Right lobe of liver (tissue), 6 donors: ENCODE measurements at regions not wholly inside any gene's neighbourhood (a gene's known extent, or its start where the extent isn't known, plus 50 kb on each side); places are given as distances from the start of the nearest gene placed in this dataset.

Experiments
- ATAC-seq, 4 donors: fragments of 200-7000 bp; cut with Tn5 transposase; one replicate each; pipeline ENCODE4 v1.9.1; 2020; ENCODE audit warnings: mild to moderate bottlenecking in 4 of 4, moderate library complexity in 4 of 4
- DNase-seq, 3 donors: peaks; one replicate each; pipeline ENCODE4 v3.0.0-alpha.2; 2020
- H3K27ac ChIP-seq, 3 donors: fragments of 200-600 bp; one replicate each; pipeline ENCODE4 v1.8.0; 2022
- H3K27me3 ChIP-seq, 2 donors: fragments of 200-600 bp; one replicate each; pipeline ENCODE4 v1.8.0; 2022
- H3K36me3 ChIP-seq, 4 donors: fragments of 200-600 bp; sonication (generic) in 1 of 4; one replicate each; pipeline versions ENCODE4 v1.5.1 to v1.8.0; 2017 to 2022; ENCODE audit warnings: control low read depth in 1 of 4
- H3K4me1 ChIP-seq, 4 donors: fragments of 200-600 bp; sonication (generic) in 1 of 4; one replicate each; pipeline versions ENCODE4 v1.5.1 to v1.8.0; 2017 to 2022; ENCODE audit warnings: control low read depth in 1 of 4
- H3K4me3 ChIP-seq, 3 donors: fragments of 200-600 bp; one replicate each; pipeline ENCODE4 v1.8.0; 2022
- H3K9me3 ChIP-seq, 4 donors: fragments of 200-600 bp; sonication (generic) in 1 of 4; one replicate each; pipeline versions ENCODE4 v1.5.1 to v1.8.0; 2017 to 2022; ENCODE audit warnings: control low read depth in 1 of 4
- CTCF ChIP-seq, 4 donors: fragments of 200-600 bp in 3 of 4; fragments of 450-650 bp in 1 of 4; IDR thresholded peaks; one replicate each; pipeline versions ENCODE4 v1.5.1 to v1.8.0; 2016 to 2022; ENCODE audit warnings: antibody characterized with exemption in 4 of 4, mild to moderate bottlenecking in 2 of 4
- POLR2A ChIP-seq: fragments of 450-650 bp; IDR thresholded peaks from one replicate; pipeline ENCODE4 v1.6.1; 2017; ENCODE audit warnings: antibody characterized with exemption, mild to moderate bottlenecking
- WGBS: methylation state at CpG from one replicate; pipeline ENCODE4 v1.1.6; 2018; ENCODE audit warnings: low coverage, low lambda C conversion rate; ENCODE audit not compliant: insufficient coverage; ENCODE audit errors: missing lambda C conversion rate; 5-methylcytosine and 5-hydroxymethylcytosine counted together
- intact Hi-C, 2 donors: fragments of 100-400 bp; cut with DNase I; formaldehyde crosslinking; loops; one replicate each; pipeline versions ENCODE4 v1.11.2 to v1.14.1; 2022
- donor health status: DM: no; HTN: yes; CAD: no.
- donor health status: DM: no; HTN: no; CAD: no.
- donor health status: DM: no; HTN: no; CAD: no.
- donor health status: DM: no; HTN: yes; CAD: no.
- donor health status: DM: no; HTN: yes; CAD: no.

- intact Hi-C loops, result no loop called here
Measured at GRCh38 chr21:28725396-28725795, 267.3 kb downstream of the LTN1 start.

GRCh38 chr21:28723646-28724045, 269.0 kb downstream of the LTN1 start:
- Histone ChIP-seq H3K36me3 (no peaks in the 10 kb centered on the region), H3K9me3 (no peaks in the 10 kb centered on the region), H3K4me3 (no peak overlapping the region), H3K27ac (no peak overlapping the region), H3K4me1 (no peaks in the 10 kb centered on the region), H3K27me3 (no peaks in the 10 kb centered on the region)
- intact Hi-C loops, result no loop called here
- ATAC-seq, result no peak
- WGBS, result 89% methylated on average over 5 of the region's 5 CpGs
- TF ChIP-seq CTCF (IDR thresholded peaks at IDR 0.05), result no peak
- DNase-seq, result no peak

More at GRCh38 chr21:28725396-28725795, 267.3 kb downstream of the LTN1 start:
- no peak for TF ChIP-seq POLR2A
- DNase-seq (no peak), ATAC-seq (no peak)
- Histone ChIP-seq H3K27ac (no peak overlapping the region), H3K4me3 (no peak overlapping the region), H3K9me3 (no peaks in the 10 kb centered on the region), H3K36me3 (no peaks in the 10 kb centered on the region), H3K27me3 (no peaks in the 10 kb centered on the region), H3K4me1 (no peaks in the 10 kb centered on the region)
- 100% methylated on average over 1 of the region's 1 CpG for WGBS

DNA sequence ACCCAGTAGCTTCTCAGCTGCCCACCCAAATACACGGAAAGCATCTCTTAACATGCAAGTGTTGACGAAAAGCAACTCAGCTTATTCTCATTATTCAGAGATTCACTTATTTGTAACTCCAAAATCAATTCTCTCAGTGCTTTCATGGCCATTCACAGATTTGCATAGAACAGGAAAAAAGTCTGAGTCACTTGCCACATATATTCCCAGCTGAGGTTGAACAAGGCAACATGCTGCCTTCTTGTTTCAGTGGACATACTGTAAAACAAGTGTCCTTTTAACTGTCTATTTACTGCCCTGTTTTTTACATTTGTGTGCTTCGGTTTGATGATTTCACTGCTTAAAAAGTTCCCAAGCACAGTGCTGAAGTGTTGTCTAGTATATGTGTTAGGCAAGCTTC, 273.0 kb downstream of the LTN1 start:
- H3K27ac ChIP-seq, result no peak overlapping the region
- no peaks in the 10 kb centered on the region for H3K9me3 ChIP-seq
- WGBS, result 88% methylated on average over 3 of the region's 3 CpGs
- no peaks in the 10 kb centered on the region for H3K36me3 ChIP-seq
- H3K27me3 ChIP-seq, result no peaks in the 10 kb centered on the region
- no peak for TF ChIP-seq POLR2A
- TF ChIP-seq CTCF (IDR thresholded peaks at IDR 0.05), result no peak
- ATAC-seq (no peak), DNase-seq (no peak)
- no peak overlapping the region for H3K4me3 ChIP-seq
- intact Hi-C loops, result no loop called here
- no peaks in the 10 kb centered on the region for H3K4me1 ChIP-seq

DNA sequence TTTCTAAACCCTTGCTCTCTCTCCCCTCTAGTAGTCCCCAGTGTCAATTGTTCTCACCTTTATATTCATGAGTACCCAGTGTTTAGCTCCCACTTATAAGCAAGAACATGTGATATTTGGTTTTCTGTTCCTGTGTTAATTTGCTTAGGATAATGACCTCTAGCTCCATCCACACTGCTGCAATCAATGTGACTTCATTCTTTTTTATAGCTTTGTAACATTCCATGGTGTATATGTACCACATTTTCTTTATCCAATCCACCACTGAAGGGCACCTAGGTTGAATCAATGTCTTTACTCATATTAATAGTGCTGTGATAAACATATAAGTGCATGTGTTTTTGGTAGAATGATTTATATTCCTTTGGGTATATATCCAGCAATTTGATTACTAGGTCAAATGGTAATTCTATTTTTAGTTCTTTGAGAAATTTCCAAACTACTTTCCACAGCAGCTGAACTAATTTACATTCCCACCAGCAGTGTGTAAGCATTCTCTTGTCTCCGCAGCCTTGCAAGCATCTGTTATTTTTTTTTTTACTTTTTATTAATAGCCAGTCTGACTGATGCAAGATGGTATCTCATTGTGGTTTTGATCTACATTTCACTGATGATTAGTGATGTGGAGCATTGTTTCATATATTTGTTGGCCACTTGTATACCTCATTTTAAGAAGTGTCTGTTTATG, 277.8 kb downstream of the LTN1 start:
- H3K27ac ChIP-seq, result no peak overlapping the region
- H3K4me3 ChIP-seq, result no peak overlapping the region
- TF ChIP-seq CTCF (IDR thresholded peaks at IDR 0.05) (no peak), POLR2A (no peak)
- H3K36me3 ChIP-seq, result no peaks in the 10 kb centered on the region
- H3K4me1 ChIP-seq, result no peaks in the 10 kb centered on the region
- ATAC-seq (no peak), DNase-seq (no peak)
- 85% methylated on average over 1 of the region's 1 CpG for WGBS
- intact Hi-C loops, result no loop called here
- no peaks in the 10 kb centered on the region for H3K27me3 ChIP-seq
- no peaks in the 10 kb centered on the region for H3K9me3 ChIP-seq

DNA sequence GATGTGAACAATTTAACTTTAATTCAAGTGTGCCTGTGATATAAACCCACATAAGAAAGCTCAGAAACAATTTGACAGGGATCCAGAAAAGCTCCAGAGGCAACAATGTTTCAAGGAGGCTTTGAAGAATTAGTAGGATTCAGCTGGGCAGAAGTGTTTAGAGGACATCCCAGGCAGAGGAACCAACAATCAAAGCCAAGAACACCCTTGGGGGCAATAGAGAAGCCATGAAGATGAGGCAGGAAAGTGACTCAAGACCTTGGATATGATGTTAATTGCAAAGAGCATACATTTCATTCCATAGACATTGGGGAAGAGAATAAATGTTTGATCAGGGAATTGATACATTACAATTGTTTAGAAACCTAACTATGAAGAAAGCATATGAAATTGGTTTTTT, 280.3 kb downstream of the LTN1 start:
- Histone ChIP-seq H3K4me1 (no peaks in the 10 kb centered on the region), H3K4me3 (no peak overlapping the region), H3K27me3 (no peaks in the 10 kb centered on the region), H3K27ac (no peak overlapping the region), H3K9me3 (no peaks in the 10 kb centered on the region), H3K36me3 (no peaks in the 10 kb centered on the region)
- intact Hi-C loops, result no loop called here
- DNase-seq (no peak), ATAC-seq (no peak)
- TF ChIP-seq POLR2A, result no peak
- TF ChIP-seq CTCF (IDR thresholded peaks at IDR 0.05), result no peak
